ENCODE measurements at regions not wholly inside any gene's neighbourhood (a gene's known extent, or its start where the extent isn't known, plus 50 kb on each side); places are given as distances from the start of the nearest gene placed in this dataset.

DNA sequence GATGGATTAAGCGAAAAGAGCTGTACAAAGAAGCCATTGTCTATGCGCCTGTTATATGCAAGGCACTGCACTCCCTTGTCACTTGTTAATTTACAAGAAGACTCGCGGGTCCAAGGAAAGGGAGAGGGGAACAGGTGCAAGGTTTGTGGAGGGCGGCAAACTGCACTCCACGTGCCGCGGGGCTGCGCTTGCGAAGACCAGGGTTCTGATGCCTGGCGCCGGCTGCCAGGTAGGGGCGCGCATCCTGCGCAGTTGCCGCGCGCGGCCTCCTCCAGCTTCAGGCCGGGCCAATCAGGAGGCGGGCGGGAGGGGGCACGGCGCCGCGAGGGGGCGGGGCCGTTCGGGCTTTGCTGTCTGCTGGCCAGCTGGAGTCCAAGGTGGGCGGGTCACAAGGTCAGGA lies 140.6 kb upstream of the PALS2 start:
- Histone ChIP-seq H3K27ac (ENCODE audit: control insufficient read depth, insufficient read depth, low read length) (no peak overlapping the region), H3K9me3 (ENCODE audit: control insufficient read depth, low read depth, low read length) (no peaks in the 10 kb centered on the region), H3K9me1 (ENCODE audit: control insufficient read depth, extremely low read depth, insufficient read depth, low read length) (no peaks in the 10 kb centered on the region), H3K79me2 (ENCODE audit: control insufficient read depth, insufficient read depth, low read length) (no peaks in the 10 kb centered on the region), H3K36me3 (ENCODE audit: control insufficient read depth in 2 of 2, extremely low read depth in 1 of 2, insufficient read depth in 2 of 2, low read length in 2 of 2) (no peaks in the 10 kb centered on the region), H3K27me3 (ENCODE audit: control insufficient read depth, extremely low read depth, insufficient read depth, low read length) (no peaks in the 10 kb centered on the region), H3K4me1 (ENCODE audit: control insufficient read depth, extremely low read depth, insufficient read depth, low read length) (no peaks in the 10 kb centered on the region), H3K4me2 (ENCODE audit: control insufficient read depth, extremely low read depth, insufficient read depth, low read depth, low read length) (no peak overlapping the region), H3K4me3 (ENCODE audit: control insufficient read depth in 2 of 3, extremely low read depth in 1 of 3, insufficient read depth in 2 of 3, low read depth in 1 of 3, low read length in 3 of 3) (no peak overlapping the region), H3K9ac (ENCODE audit: control insufficient read depth, extremely low read depth, insufficient read depth, low read length) (no peak overlapping the region), H2AFZ (ENCODE audit: control insufficient read depth, low read length) (no peak overlapping the region), H4K20me1 (ENCODE audit: control insufficient read depth, extremely low read depth, insufficient read depth, low read length) (no peaks in the 10 kb centered on the region)
- DNase-seq (ENCODE audit: low read depth, low spot score) (no peak), FAIRE-seq (no peak)
- TF ChIP-seq, protein P1, sequence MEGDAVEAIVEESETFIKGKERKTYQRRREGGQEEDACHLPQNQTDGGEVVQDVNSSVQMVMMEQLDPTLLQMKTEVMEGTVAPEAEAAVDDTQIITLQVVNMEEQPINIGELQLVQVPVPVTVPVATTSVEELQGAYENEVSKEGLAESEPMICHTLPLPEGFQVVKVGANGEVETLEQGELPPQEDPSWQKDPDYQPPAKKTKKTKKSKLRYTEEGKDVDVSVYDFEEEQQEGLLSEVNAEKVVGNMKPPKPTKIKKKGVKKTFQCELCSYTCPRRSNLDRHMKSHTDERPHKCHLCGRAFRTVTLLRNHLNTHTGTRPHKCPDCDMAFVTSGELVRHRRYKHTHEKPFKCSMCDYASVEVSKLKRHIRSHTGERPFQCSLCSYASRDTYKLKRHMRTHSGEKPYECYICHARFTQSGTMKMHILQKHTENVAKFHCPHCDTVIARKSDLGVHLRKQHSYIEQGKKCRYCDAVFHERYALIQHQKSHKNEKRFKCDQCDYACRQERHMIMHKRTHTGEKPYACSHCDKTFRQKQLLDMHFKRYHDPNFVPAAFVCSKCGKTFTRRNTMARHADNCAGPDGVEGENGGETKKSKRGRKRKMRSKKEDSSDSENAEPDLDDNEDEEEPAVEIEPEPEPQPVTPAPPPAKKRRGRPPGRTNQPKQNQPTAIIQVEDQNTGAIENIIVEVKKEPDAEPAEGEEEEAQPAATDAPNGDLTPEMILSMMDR (optimal IDR thresholded peaks at IDR 0.05 in 1 of 3, IDR thresholded peaks at IDR 0.05 in 1 of 3, conservative IDR thresholded peaks at IDR 0.05 in 1 of 3; ENCODE audit: extremely low read depth in 1 of 3, insufficient read depth in 2 of 3, low read length in 3 of 3): no peak
- TF ChIP-seq EZH2 (IDR thresholded peaks at IDR 0.05; ENCODE audit: low read length): no peak
- dilution Hi-C loops (cut with MboI; ENCODE audit: extremely low pct_ligation_motif_present, low sequenced_read_pairs): no loop called here

DNA sequence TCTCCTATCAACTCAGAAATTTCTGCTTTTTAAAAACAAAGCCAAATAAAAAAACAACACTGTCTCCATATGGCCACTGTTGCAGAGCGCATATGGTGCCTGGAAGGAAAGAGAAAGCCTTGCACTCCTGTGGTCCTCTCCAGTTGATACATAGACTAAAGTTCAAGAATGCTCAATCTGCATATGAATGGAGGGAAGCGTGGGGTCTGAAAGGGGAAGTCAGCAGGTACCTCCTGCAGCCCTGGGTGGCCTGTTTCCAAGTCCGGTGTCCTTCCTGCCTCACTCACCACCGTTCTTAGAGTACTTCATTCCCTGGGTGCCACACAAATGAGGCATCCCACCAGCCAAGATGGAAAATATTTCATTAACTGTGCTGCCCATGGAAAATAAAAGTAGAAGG lies 138.3 kb upstream of the PALS2 start:
- no peak overlapping the region for H3K9ac ChIP-seq (ENCODE audit: control insufficient read depth, extremely low read depth, insufficient read depth, low read length)
- TF ChIP-seq, protein P1 (optimal IDR thresholded peaks at IDR 0.05 in 1 of 3, IDR thresholded peaks at IDR 0.05 in 1 of 3, conservative IDR thresholded peaks at IDR 0.05 in 1 of 3; ENCODE audit: extremely low read depth in 1 of 3, insufficient read depth in 2 of 3, low read length in 3 of 3): no peak
- TF ChIP-seq EZH2 (IDR thresholded peaks at IDR 0.05; ENCODE audit: low read length): no peak
- no peak overlapping the region for H3K4me2 ChIP-seq (ENCODE audit: control insufficient read depth, extremely low read depth, insufficient read depth, low read depth, low read length)
- no peaks in the 10 kb centered on the region for H3K79me2 ChIP-seq (ENCODE audit: control insufficient read depth, insufficient read depth, low read length)
- DNase-seq (ENCODE audit: low read depth, low spot score): no peak
- dilution Hi-C loops (cut with MboI; ENCODE audit: extremely low pct_ligation_motif_present, low sequenced_read_pairs): no loop called here
- no peaks in the 10 kb centered on the region for H3K27me3 ChIP-seq (ENCODE audit: control insufficient read depth, extremely low read depth, insufficient read depth, low read length)
- peaks cover 9% of the 10 kb centered on the region for H3K4me1 ChIP-seq (ENCODE audit: control insufficient read depth, extremely low read depth, insufficient read depth, low read length)
- H3K9me1 ChIP-seq (ENCODE audit: control insufficient read depth, extremely low read depth, insufficient read depth, low read length): no peaks in the 10 kb centered on the region
- no peak for FAIRE-seq
- no peak overlapping the region for H2AFZ ChIP-seq (ENCODE audit: control insufficient read depth, low read length)
- H3K27ac ChIP-seq (ENCODE audit: control insufficient read depth, insufficient read depth, low read length): no peak overlapping the region
- no peak overlapping the region for H3K4me3 ChIP-seq (ENCODE audit: control insufficient read depth in 2 of 3, extremely low read depth in 1 of 3, insufficient read depth in 2 of 3, low read depth in 1 of 3, low read length in 3 of 3)
- H3K9me3 ChIP-seq (ENCODE audit: control insufficient read depth, low read depth, low read length): no peaks in the 10 kb centered on the region
- no peaks in the 10 kb centered on the region for H3K36me3 ChIP-seq (ENCODE audit: control insufficient read depth in 2 of 2, extremely low read depth in 1 of 2, insufficient read depth in 2 of 2, low read length in 2 of 2)
- H4K20me1 ChIP-seq (ENCODE audit: control insufficient read depth, extremely low read depth, insufficient read depth, low read length): no peaks in the 10 kb centered on the region

Data from keratinocyte (primary cell).